GM12891 (cell line): ENCODE measurements at regions not wholly inside any gene's neighbourhood (a gene's known extent, or its start where the extent isn't known, plus 50 kb on each side); places are given as distances from the start of the nearest gene placed in this dataset.

Experiments used
- POLR2A ChIP-seq: IDR thresholded peaks from 2 replicates; pipeline ENCODE4 v1.6.1; 2011; ENCODE audit warnings: low read depth, low read length, control low read depth
- POLR2AphosphoS5 ChIP-seq: IDR thresholded peaks from 2 replicates; pipeline ENCODE4 v1.6.1; 2011; ENCODE audit warnings: low read depth, low read length, control low read depth

DNA sequence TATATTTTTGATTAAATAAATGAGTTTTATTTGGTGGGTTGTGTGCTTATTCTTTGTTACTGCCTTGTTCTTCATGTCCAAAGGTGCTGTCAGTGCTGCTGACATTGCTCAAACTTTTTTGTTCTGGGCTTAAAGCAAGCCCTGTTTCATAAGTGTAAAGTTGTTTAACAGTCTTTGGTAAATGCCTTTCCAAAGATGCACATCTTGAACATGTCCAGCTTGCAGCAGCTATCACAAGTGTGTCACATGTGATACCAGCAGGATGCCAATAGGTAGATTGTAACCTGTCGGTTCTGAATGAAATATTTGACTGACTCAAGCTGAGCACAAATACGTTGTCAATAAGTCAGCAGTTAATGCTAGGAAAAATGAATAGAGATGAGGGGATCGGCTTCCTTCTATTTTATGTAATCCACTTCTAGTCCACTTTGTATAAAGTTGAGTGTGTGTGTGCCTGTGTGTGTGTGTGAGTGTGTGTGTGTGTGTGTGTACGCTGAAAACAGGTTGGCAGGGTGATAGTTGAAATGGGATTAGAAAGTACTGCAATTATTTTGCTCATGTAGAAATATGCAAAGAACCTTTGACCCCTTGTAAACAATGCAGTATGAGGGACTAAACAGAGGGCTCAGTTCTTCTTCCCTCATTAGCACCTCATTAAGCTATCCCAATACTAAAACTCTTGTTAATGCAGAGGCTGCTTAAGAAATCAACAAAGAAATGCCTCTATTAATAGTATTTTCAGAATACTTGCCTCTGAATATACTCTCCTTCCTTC is 986.5 kb downstream of the TUSC7 start:
- TF ChIP-seq POLR2A (no peak), POLR2AphosphoS5 (no peak)
